Liver (tissue), 8 donors: ENCODE measurements at regions not wholly inside any gene's neighbourhood (a gene's known extent, or its start where the extent isn't known, plus 50 kb on each side); places are given as distances from the start of the nearest gene placed in this dataset.

Source experiments
- DNase-seq: peaks from one replicate; pipeline ENCODE4 v3.0.0-alpha.2; 2017; ENCODE audit warnings: low spot score
- H3K27ac ChIP-seq, 2 donors: one replicate each; pipeline ENCODE4 v1.7.0; 2013; ENCODE audit warnings: inconsistent platforms in 2 of 2, low read length in 2 of 2, control low read depth in 1 of 2, low read depth in 1 of 2, mild to moderate bottlenecking in 1 of 2
- H3K27me3 ChIP-seq, 4 donors: one replicate each; pipeline versions ENCODE4 v1.6.1 to v1.7.0; 2013; ENCODE audit warnings: low read length in 3 of 4, inconsistent platforms in 1 of 4, mild to moderate bottlenecking in 1 of 4, moderate library complexity in 1 of 4; ENCODE audit not compliant: control insufficient read depth in 4 of 4, insufficient read depth in 4 of 4
- H3K36me3 ChIP-seq, 4 donors: one replicate each; pipeline versions ENCODE4 v1.6.1 to v1.7.0; 2013; ENCODE audit warnings: low read length in 3 of 4, mild to moderate bottlenecking in 3 of 4, low read depth in 1 of 4, moderate library complexity in 1 of 4; ENCODE audit not compliant: control insufficient read depth in 4 of 4, insufficient read depth in 3 of 4
- H3K4me1 ChIP-seq, 4 donors: one replicate each; pipeline versions ENCODE4 v1.6.1 to v1.7.0; 2013; ENCODE audit warnings: low read length in 3 of 4, mild to moderate bottlenecking in 3 of 4, moderate library complexity in 1 of 4; ENCODE audit not compliant: control insufficient read depth in 4 of 4, insufficient read depth in 4 of 4
- H3K4me3 ChIP-seq, 3 donors: one replicate each; pipeline versions ENCODE4 v1.6.1 to v1.7.0; 2013; ENCODE audit warnings: low read length in 3 of 3, control low read depth in 1 of 3, low read depth in 1 of 3, mild to moderate bottlenecking in 1 of 3
- H3K9ac ChIP-seq, 2 donors: one replicate each; pipeline ENCODE4 v1.7.0; 2013; ENCODE audit warnings: low read length in 2 of 2, mild to moderate bottlenecking in 2 of 2, moderate library complexity in 2 of 2, control low read depth in 1 of 2, low read depth in 1 of 2
- H3K9me3 ChIP-seq, 4 donors: one replicate each; pipeline versions ENCODE4 v1.6.1 to v1.7.0; 2013; ENCODE audit warnings: low read length in 3 of 4; ENCODE audit not compliant: control insufficient read depth in 4 of 4
- ATF3 ChIP-seq: IDR thresholded peaks from 2 replicates; pipeline ENCODE4 v1.6.1; 2016; ENCODE audit warnings: antibody characterized with exemption
- CTCF ChIP-seq: fragments of 150-350 bp; IDR thresholded peaks from 2 replicates; pipeline ENCODE4 v1.5.1; 2017; ENCODE audit warnings: improper control_type of control experiment, low read depth, low read length; ENCODE audit not compliant: missing input control
- EGR1 ChIP-seq, 2 donors: IDR thresholded peaks; 2 replicates each; pipeline ENCODE4 v1.6.1; 2016 to 2018; ENCODE audit warnings: antibody characterized with exemption in 2 of 2, low read depth in 2 of 2
- FOXA1 ChIP-seq: IDR thresholded peaks from 2 replicates; pipeline ENCODE4 v1.6.1; 2016; ENCODE audit warnings: antibody characterized with exemption
- FOXA2 ChIP-seq: IDR thresholded peaks from 2 replicates; pipeline ENCODE4 v1.6.1; 2016; ENCODE audit warnings: antibody characterized with exemption
- GABPA ChIP-seq, 2 donors: IDR thresholded peaks in 1 of 2; conservative IDR thresholded peaks in 1 of 2; 2 replicates each; pipeline ENCODE4 v1.6.1; 2016; ENCODE audit warnings: antibody characterized with exemption in 2 of 2, mild to moderate bottlenecking in 1 of 2, moderate library complexity in 1 of 2
- HNF4A ChIP-seq, 2 donors: conservative IDR thresholded peaks; 2 replicates each; pipeline ENCODE4 v1.6.1; 2016; ENCODE audit warnings: antibody characterized with exemption in 2 of 2, mild to moderate bottlenecking in 2 of 2
- HNF4G ChIP-seq: IDR thresholded peaks from 2 replicates; pipeline ENCODE4 v1.6.1; 2016; ENCODE audit warnings: antibody characterized with exemption
- JUND ChIP-seq, 2 donors: IDR thresholded peaks; 2 replicates each; pipeline ENCODE4 v1.6.1; 2016; ENCODE audit warnings: antibody characterized with exemption in 2 of 2
- MAX ChIP-seq: IDR thresholded peaks from 2 replicates; pipeline ENCODE4 v1.6.1; 2016; ENCODE audit warnings: antibody characterized with exemption
- NR2F2 ChIP-seq: IDR thresholded peaks from 2 replicates; pipeline ENCODE4 v1.6.1; 2016; ENCODE audit warnings: antibody characterized with exemption
- RAD21 ChIP-seq, 2 donors: IDR thresholded peaks; 2 replicates each; pipeline ENCODE4 v1.6.1; 2016; ENCODE audit warnings: antibody characterized with exemption in 2 of 2, mild to moderate bottlenecking in 2 of 2
- REST ChIP-seq: IDR thresholded peaks from 2 replicates; pipeline ENCODE4 v1.6.1; 2016; ENCODE audit warnings: antibody characterized with exemption, mild to moderate bottlenecking
- RXRA ChIP-seq, 2 donors: IDR thresholded peaks; 2 replicates each; pipeline ENCODE4 v1.6.1; 2017 to 2018; ENCODE audit warnings: antibody characterized with exemption in 2 of 2, mild to moderate bottlenecking in 1 of 2
- SP1 ChIP-seq: IDR thresholded peaks from 2 replicates; pipeline ENCODE4 v1.6.1; 2018; ENCODE audit warnings: antibody characterized with exemption, mild to moderate bottlenecking
- YY1 ChIP-seq: IDR thresholded peaks from 2 replicates; pipeline ENCODE4 v1.6.1; 2016; ENCODE audit warnings: antibody characterized with exemption, mild to moderate bottlenecking
- ZBTB33 ChIP-seq: IDR thresholded peaks from 2 replicates; pipeline ENCODE4 v1.6.1; 2016; ENCODE audit warnings: antibody characterized with exemption
- WGBS: extraction: QIAGEN DNeasy Blood & Tissue Kit; methylation state at CpG from one replicate; pipeline ENCODE4 v1.1.7; 2013; 5-methylcytosine and 5-hydroxymethylcytosine counted together
- donor health status: healthy.
- donor health status: healthy.
- donor health status: healthy.
- donor health status: healthy.
- donor health status: healthy.

GRCh38 chr2:184114439-184114838, 483.9 kb upstream of the ZNF804A start:
- Histone ChIP-seq H3K27ac (no peak overlapping the region), H3K4me3 (no peak overlapping the region), H3K27me3 (no peaks in the 10 kb centered on the region), H3K36me3 (no peaks in the 10 kb centered on the region), H3K4me1 (no peaks in the 10 kb centered on the region), H3K9ac (no peak overlapping the region), H3K9me3 (no peaks in the 10 kb centered on the region)
- no peak for TF ChIP-seq FOXA1
- TF ChIP-seq EGR1 (IDR thresholded peaks at IDR 0.05; ENCODE audit: low read depth in 2 of 2): no peak
- TF ChIP-seq NR2F2: no peak
- no peak for TF ChIP-seq RXRA (IDR thresholded peaks at IDR 0.05)
- TF ChIP-seq MAX: no peak
- 31% methylated on average over 1 of the region's 1 CpG for WGBS
- DNase-seq: no peak

GRCh38 chr2:184119989-184120800, 478.1 kb upstream of the ZNF804A start:
- Histone ChIP-seq H3K36me3 (no peaks in the 10 kb centered on the region), H3K4me1 (no peaks in the 10 kb centered on the region), H3K9me3 (no peaks in the 10 kb centered on the region), H3K4me3 (no peak overlapping the region), H3K9ac (no peak overlapping the region), H3K27ac (no peak overlapping the region), H3K27me3 (no peaks in the 10 kb centered on the region)
- DNase-seq: no peak
- 96% methylated on average over 1 of the region's 1 CpG for whole genome bisulfite sequencing
- TF ChIP-seq YY1 (no peak), CTCF (no peak), ZBTB33 (no peak), HNF4G (no peak)

GRCh38 chr2:184125867-184126266, 472.5 kb upstream of the ZNF804A start:
- TF ChIP-seq EGR1 (IDR thresholded peaks at IDR 0.05; ENCODE audit: low read depth in 2 of 2) (no peak), RAD21 (IDR thresholded peaks at IDR 0.05) (no peak), NR2F2 (no peak), ATF3 (no peak), GABPA (IDR thresholded peaks at IDR 0.05 in 1 of 2, conservative IDR thresholded peaks at IDR 0.05 in 1 of 2) (no peak), JUND (IDR thresholded peaks at IDR 0.05) (no peak), RXRA (IDR thresholded peaks at IDR 0.05) (no peak), HNF4G (no peak), SP1 (no peak), REST (no peak), ZBTB33 (no peak), HNF4A (conservative IDR thresholded peaks at IDR 0.05) (no peak), FOXA2 (no peak), MAX (no peak)
- 87% methylated on average over 2 of the region's 2 CpGs for WGBS
- Histone ChIP-seq H3K27me3 (no peaks in the 10 kb centered on the region), H3K4me1 (no peaks in the 10 kb centered on the region), H3K27ac (no peak overlapping the region), H3K9ac (no peak overlapping the region), H3K9me3 (no peaks in the 10 kb centered on the region), H3K36me3 (no peaks in the 10 kb centered on the region), H3K4me3 (no peak overlapping the region)
- DNase-seq: no peak
